MM.1S (cell line): ENCODE measurements at regions not wholly inside any gene's neighbourhood (a gene's known extent, or its start where the extent isn't known, plus 50 kb on each side); places are given as distances from the start of the nearest gene placed in this dataset.
A peak's percentile ranks its signal among the peaks of the same experiment; 100 is the strongest.

ENCODE experiments used
- DNase-seq: peaks from one replicate; pipeline ENCODE4 v3.0.0-alpha.2; 2015
- H2AFZ ChIP-seq: fragments of 300-600 bp; sonication (generic); 2 replicates; pipeline ENCODE4 v1.6.0; 2016; ENCODE audit warnings: antibody characterized with exemption, low read length
- H3F3A ChIP-seq: fragments of 300-600 bp; sonication (generic); 2 replicates; pipeline ENCODE4 v1.6.1; 2016; ENCODE audit warnings: mild to moderate bottlenecking, antibody characterized with exemption, low read length, moderate library complexity, mixed read lengths; ENCODE audit not compliant: insufficient read depth
- H3K27ac ChIP-seq: fragments of 300-600 bp; sonication (generic); 2 replicates; pipeline ENCODE4 v1.5.1; 2016; ENCODE audit warnings: mild to moderate bottlenecking, low read length
- H3K27me3 ChIP-seq: fragments of 300-600 bp; sonication (generic); replicated peaks from 2 replicates; pipeline ENCODE4 v1.6.0; 2016; ENCODE audit warnings: low read length; ENCODE audit not compliant: insufficient read depth
- H3K36me3 ChIP-seq: fragments of 300-600 bp; sonication (generic); replicated peaks from 2 replicates; pipeline ENCODE4 v1.6.1; 2016; ENCODE audit warnings: mild to moderate bottlenecking, low read length, mixed read lengths; ENCODE audit not compliant: insufficient read depth
- H3K4me1 ChIP-seq: fragments of 300-600 bp; sonication (generic); 2 replicates; pipeline ENCODE4 v1.6.1; 2016; ENCODE audit warnings: low read length, mixed read lengths
- H3K4me2 ChIP-seq: fragments of 300-600 bp; sonication (generic); 2 replicates; pipeline ENCODE4 v1.6.0; 2016; ENCODE audit warnings: low read depth, low read length
- H3K4me3 ChIP-seq: fragments of 300-600 bp; sonication (generic); 2 replicates; pipeline ENCODE4 v1.5.1; 2016; ENCODE audit warnings: low read length, mixed read lengths
- H3K79me2 ChIP-seq: fragments of 300-600 bp; sonication (generic); 2 replicates; pipeline ENCODE4 v1.6.1; 2016; ENCODE audit warnings: mixed run types, low read length, mixed read lengths
- H3K9ac ChIP-seq: fragments of 300-600 bp; sonication (generic); 2 replicates; pipeline ENCODE4 v1.6.1; 2016; ENCODE audit warnings: low read length, mixed read lengths
- H3K9me2 ChIP-seq: fragments of 300-600 bp; sonication (generic); replicated peaks from 2 replicates; pipeline ENCODE4 v1.6.1; 2016; ENCODE audit warnings: mild to moderate bottlenecking, low read length, mixed read lengths; ENCODE audit not compliant: insufficient read depth
- H3K9me3 ChIP-seq: fragments of 300-600 bp; sonication (generic); replicated peaks from 2 replicates; pipeline ENCODE4 v1.6.1; 2016; ENCODE audit warnings: mild to moderate bottlenecking, low read length, mixed read lengths; ENCODE audit not compliant: insufficient read depth
- H4K20me1 ChIP-seq: fragments of 300-600 bp; sonication (generic); 2 replicates; pipeline ENCODE4 v1.6.1; 2016; ENCODE audit warnings: mild to moderate bottlenecking, low read length, moderate library complexity, mixed read lengths; ENCODE audit not compliant: insufficient read depth
- EZH2 ChIP-seq: fragments of 300-600 bp; sonication (generic); optimal IDR thresholded peaks from 2 replicates; pipeline ENCODE3; 2017; ENCODE audit warnings: low read depth, mild to moderate bottlenecking, antibody characterized with exemption, low read length, mixed read lengths
- EZH2phosphoT487 ChIP-seq: fragments of 300-600 bp; sonication (generic); IDR thresholded peaks from 2 replicates; pipeline ENCODE4 v1.6.1; 2018; ENCODE audit warnings: antibody characterized with exemption, low read length
- TF ChIP-seq, protein P1 (sequence below): fragments of 300-600 bp; sonication (generic); IDR thresholded peaks from 2 replicates; pipeline ENCODE4 v1.5.1; 2016; ENCODE audit warnings: antibody characterized with exemption, low read length, mixed read lengths

DNA sequence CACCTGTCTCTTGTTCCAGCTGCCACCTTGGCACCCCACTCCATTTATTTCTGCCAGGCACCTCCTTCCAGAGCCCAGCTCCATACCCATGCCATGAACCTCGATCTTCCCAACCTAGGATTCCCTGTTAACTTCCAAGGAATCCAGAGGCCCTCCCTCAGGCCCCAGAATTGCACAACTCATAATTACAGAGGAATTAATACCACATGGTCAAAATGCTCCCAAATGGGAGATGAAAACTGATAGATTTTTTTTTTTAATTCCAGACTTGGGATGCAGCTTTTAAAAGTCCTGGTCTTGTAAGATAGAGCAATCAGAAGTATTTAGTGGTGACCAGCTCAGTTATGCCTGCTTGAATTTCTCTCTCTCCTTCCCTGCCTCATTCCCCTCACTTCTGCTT lies 96.2 kb upstream of the CCDC112 start:
- no peaks in the 10 kb centered on the region for H3K9me3 ChIP-seq
- no peaks in the 10 kb centered on the region for H3K27me3 ChIP-seq
- H4K20me1 ChIP-seq: no peaks in the 10 kb centered on the region
- TF ChIP-seq, protein P1, sequence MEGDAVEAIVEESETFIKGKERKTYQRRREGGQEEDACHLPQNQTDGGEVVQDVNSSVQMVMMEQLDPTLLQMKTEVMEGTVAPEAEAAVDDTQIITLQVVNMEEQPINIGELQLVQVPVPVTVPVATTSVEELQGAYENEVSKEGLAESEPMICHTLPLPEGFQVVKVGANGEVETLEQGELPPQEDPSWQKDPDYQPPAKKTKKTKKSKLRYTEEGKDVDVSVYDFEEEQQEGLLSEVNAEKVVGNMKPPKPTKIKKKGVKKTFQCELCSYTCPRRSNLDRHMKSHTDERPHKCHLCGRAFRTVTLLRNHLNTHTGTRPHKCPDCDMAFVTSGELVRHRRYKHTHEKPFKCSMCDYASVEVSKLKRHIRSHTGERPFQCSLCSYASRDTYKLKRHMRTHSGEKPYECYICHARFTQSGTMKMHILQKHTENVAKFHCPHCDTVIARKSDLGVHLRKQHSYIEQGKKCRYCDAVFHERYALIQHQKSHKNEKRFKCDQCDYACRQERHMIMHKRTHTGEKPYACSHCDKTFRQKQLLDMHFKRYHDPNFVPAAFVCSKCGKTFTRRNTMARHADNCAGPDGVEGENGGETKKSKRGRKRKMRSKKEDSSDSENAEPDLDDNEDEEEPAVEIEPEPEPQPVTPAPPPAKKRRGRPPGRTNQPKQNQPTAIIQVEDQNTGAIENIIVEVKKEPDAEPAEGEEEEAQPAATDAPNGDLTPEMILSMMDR: no peak
- no peak for TF ChIP-seq EZH2phosphoT487
- no peak for TF ChIP-seq EZH2
- H3K27ac ChIP-seq: no peak overlapping the region
- no peak for DNase-seq
- no peaks in the 10 kb centered on the region for H3K9me2 ChIP-seq
- H3K4me3 ChIP-seq: no peak overlapping the region
- H3K36me3 ChIP-seq: no peaks in the 10 kb centered on the region
- no peak overlapping the region for H3K4me2 ChIP-seq
- no peaks in the 10 kb centered on the region for H3K4me1 ChIP-seq
- H3F3A ChIP-seq: no peaks in the 10 kb centered on the region
- no peak overlapping the region for H3K9ac ChIP-seq
- no peaks in the 10 kb centered on the region for H3K79me2 ChIP-seq
- no peak overlapping the region for H2AFZ ChIP-seq

DNA sequence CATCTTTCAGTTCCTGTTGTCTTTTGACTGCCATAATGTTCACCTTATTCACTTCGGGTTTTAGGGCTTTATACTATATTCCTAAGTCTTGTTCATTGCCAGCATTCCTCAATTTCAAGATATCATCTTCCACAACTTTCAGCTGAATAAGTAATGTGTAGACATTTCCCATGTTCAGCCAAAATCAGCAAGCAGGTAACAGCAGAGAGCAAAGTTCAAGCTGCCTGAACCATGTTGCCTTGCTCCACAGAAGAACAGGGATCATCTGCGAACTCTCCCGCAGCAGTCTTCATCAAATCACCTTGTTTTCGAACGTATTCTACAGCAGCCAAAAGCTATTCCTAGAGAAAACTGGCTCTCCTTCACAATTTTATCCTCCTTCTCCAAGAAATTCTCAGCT lies 95.3 kb upstream of the CCDC112 start:
- TF ChIP-seq, protein P1: no peak
- no peak for TF ChIP-seq EZH2
- no peak for TF ChIP-seq EZH2phosphoT487
- Histone ChIP-seq H3K4me3 (no peak overlapping the region), H2AFZ (no peak overlapping the region), H3K27me3 (no peaks in the 10 kb centered on the region), H3K4me2 (no peak overlapping the region), H3K36me3 (no peaks in the 10 kb centered on the region), H3K9ac (no peak overlapping the region), H4K20me1 (no peaks in the 10 kb centered on the region), H3K27ac (no peak overlapping the region), H3F3A (no peaks in the 10 kb centered on the region), H3K79me2 (no peaks in the 10 kb centered on the region), H3K9me2 (no peaks in the 10 kb centered on the region), H3K9me3 (no peaks in the 10 kb centered on the region), H3K4me1 (peaks cover 4% of the 10 kb centered on the region)
- DNase-seq: no peak

DNA sequence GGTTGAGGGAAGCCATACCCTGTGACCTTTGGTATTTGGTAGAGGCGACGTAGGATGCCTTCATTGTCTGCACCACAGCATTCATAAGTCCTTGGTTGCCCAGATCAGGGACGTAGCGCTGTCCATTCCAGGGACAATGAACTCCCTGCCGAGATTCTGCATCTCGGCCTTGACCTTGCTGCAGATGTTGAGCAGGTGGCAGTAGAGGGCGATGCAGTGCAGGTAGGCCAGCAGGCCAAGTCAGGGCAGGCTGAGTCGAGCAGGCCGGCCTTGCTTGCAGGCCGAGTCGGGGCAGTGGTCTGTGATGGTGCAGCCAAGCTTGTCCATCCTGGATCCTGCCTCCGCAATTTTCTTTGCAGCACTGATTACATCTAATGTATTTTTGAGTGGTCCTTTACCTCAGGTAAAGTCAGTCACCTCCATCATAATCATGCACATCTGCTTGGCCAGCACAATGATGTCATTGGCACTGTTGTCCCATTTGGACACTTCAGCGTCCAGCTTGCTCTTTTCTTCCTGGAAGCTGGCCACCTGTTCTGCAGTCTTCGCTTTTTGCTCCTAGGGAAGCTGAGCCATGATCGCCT lies 93.4 kb upstream of the CCDC112 start:
- TF ChIP-seq EZH2: no peak
- TF ChIP-seq, protein P1: peak; percentile 8; the same call in 1 of the 2 replicates
- H3K9me2 ChIP-seq: no peaks in the 10 kb centered on the region
- H3K79me2 ChIP-seq: no peaks in the 10 kb centered on the region
- no peak overlapping the region for H3K9ac ChIP-seq
- H3K4me3 ChIP-seq: no peak overlapping the region
- H3K4me2 ChIP-seq: no peak overlapping the region
- no peak overlapping the region for H2AFZ ChIP-seq
- no peaks in the 10 kb centered on the region for H3K27me3 ChIP-seq
- H4K20me1 ChIP-seq: no peaks in the 10 kb centered on the region
- H3K9me3 ChIP-seq: no peaks in the 10 kb centered on the region
- H3F3A ChIP-seq: no peaks in the 10 kb centered on the region
- H3K27ac ChIP-seq: no peak overlapping the region
- H3K36me3 ChIP-seq: no peaks in the 10 kb centered on the region
- H3K4me1 ChIP-seq: peaks cover 10% of the 10 kb centered on the region
- no peak for DNase-seq
